OCI-LY1 (cell line): ENCODE measurements at regions not wholly inside any gene's neighbourhood (a gene's known extent, or its start where the extent isn't known, plus 50 kb on each side); places are given as distances from the start of the nearest gene placed in this dataset.

ENCODE experiments used
- EZH2 ChIP-seq: fragments of 200-600 bp; sonication (generic), shearing (Covaris generic); IDR thresholded peaks from 2 replicates; pipeline ENCODE4 v1.8.0; 2017; ENCODE audit warnings: borderline replicate concordance, mixed run types, mild to moderate bottlenecking, antibody characterized with exemption, low read length, moderate library complexity, mixed read lengths
- TF ChIP-seq, protein P1 (sequence below): fragments of 200-600 bp; sonication (generic), shearing (Covaris generic); IDR thresholded peaks from 2 replicates; pipeline ENCODE4 v1.5.1; 2017; ENCODE audit warnings: mild to moderate bottlenecking, antibody characterized with exemption, low read length, moderate library complexity, mixed read lengths

GRCh38 chr22:49402169-49402568 lies 425.5 kb downstream of the BRD1 start:
- TF ChIP-seq, protein P1, sequence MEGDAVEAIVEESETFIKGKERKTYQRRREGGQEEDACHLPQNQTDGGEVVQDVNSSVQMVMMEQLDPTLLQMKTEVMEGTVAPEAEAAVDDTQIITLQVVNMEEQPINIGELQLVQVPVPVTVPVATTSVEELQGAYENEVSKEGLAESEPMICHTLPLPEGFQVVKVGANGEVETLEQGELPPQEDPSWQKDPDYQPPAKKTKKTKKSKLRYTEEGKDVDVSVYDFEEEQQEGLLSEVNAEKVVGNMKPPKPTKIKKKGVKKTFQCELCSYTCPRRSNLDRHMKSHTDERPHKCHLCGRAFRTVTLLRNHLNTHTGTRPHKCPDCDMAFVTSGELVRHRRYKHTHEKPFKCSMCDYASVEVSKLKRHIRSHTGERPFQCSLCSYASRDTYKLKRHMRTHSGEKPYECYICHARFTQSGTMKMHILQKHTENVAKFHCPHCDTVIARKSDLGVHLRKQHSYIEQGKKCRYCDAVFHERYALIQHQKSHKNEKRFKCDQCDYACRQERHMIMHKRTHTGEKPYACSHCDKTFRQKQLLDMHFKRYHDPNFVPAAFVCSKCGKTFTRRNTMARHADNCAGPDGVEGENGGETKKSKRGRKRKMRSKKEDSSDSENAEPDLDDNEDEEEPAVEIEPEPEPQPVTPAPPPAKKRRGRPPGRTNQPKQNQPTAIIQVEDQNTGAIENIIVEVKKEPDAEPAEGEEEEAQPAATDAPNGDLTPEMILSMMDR: no peak
- TF ChIP-seq EZH2: no peak
